ENCODE measurements at regions not wholly inside any gene's neighbourhood (a gene's known extent, or its start where the extent isn't known, plus 50 kb on each side); places are given as distances from the start of the nearest gene placed in this dataset.

DNA sequence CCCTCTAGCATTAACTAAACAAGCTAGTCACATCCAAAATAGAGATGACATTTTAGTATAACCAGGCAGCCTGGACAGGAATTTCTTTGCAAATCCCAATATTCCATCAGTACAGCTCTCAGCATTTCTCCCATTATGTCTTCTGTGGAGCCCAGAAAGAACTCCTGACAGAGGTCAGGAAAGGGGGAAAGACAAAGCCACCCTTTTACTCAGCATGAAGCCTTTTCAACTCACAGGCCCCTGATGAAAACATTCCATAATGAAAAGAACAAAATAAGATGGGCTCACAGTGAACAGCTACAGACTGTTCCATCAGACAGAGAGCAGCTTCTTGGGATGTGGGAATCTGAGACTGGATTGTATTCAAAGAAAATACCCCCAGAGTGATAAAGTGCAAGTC is 80.6 kb downstream of the TEX35 start:
- H3K27ac ChIP-seq (ENCODE audit: poor library complexity, severe bottlenecking) = no peak overlapping the region
- no peaks in the 10 kb centered on the region for H3K36me3 ChIP-seq (ENCODE audit: low read depth)
- no peaks in the 10 kb centered on the region for H3K9me3 ChIP-seq (ENCODE audit: severe bottlenecking)
- H3K4me1 ChIP-seq (ENCODE audit: insufficient read depth, poor library complexity, severe bottlenecking) = no peaks in the 10 kb centered on the region
- DNase-seq (ENCODE audit: low spot score) = no peak
- no peak for ATAC-seq (ENCODE audit: low read depth)
- TF ChIP-seq CTCF (IDR thresholded peaks at IDR 0.05; ENCODE audit: poor library complexity, severe bottlenecking) = no peak
- no peak overlapping the region for H3K4me3 ChIP-seq (ENCODE audit: severe bottlenecking)
- H3K27me3 ChIP-seq (ENCODE audit: insufficient read depth, poor library complexity, severe bottlenecking) = no peaks in the 10 kb centered on the region

GRCh38 chr1:178594133-178594532 is 81.2 kb downstream of the TEX35 start:
- Histone ChIP-seq H3K36me3 (ENCODE audit: low read depth) (no peaks in the 10 kb centered on the region), H3K27me3 (ENCODE audit: insufficient read depth, poor library complexity, severe bottlenecking) (no peaks in the 10 kb centered on the region), H3K9me3 (ENCODE audit: severe bottlenecking) (no peaks in the 10 kb centered on the region), H3K27ac (ENCODE audit: poor library complexity, severe bottlenecking) (no peak overlapping the region), H3K4me1 (ENCODE audit: insufficient read depth, poor library complexity, severe bottlenecking) (no peaks in the 10 kb centered on the region), H3K4me3 (ENCODE audit: severe bottlenecking) (no peak overlapping the region)
- TF ChIP-seq CTCF (IDR thresholded peaks at IDR 0.05; ENCODE audit: poor library complexity, severe bottlenecking) = no peak
- DNase-seq (ENCODE audit: low spot score) (no peak), ATAC-seq (ENCODE audit: low read depth) (no peak)

- DNase-seq (ENCODE audit: low spot score) (no peak), ATAC-seq (ENCODE audit: low read depth) (no peak)
- Histone ChIP-seq H3K4me3 (ENCODE audit: severe bottlenecking) (no peak overlapping the region), H3K9me3 (ENCODE audit: severe bottlenecking) (no peaks in the 10 kb centered on the region), H3K36me3 (ENCODE audit: low read depth) (no peaks in the 10 kb centered on the region), H3K4me1 (ENCODE audit: insufficient read depth, poor library complexity, severe bottlenecking) (no peaks in the 10 kb centered on the region), H3K27me3 (ENCODE audit: insufficient read depth, poor library complexity, severe bottlenecking) (no peaks in the 10 kb centered on the region), H3K27ac (ENCODE audit: poor library complexity, severe bottlenecking) (no peak overlapping the region)
- no peak for TF ChIP-seq CTCF (IDR thresholded peaks at IDR 0.05; ENCODE audit: poor library complexity, severe bottlenecking)
These were observed 82.6 kb downstream of the TEX35 start for GRCh38 chr1:178595491-178595890.

GRCh38 chr1:178599087-178599486 is 86.2 kb downstream of the TEX35 start:
- Histone ChIP-seq H3K4me1 (ENCODE audit: insufficient read depth, poor library complexity, severe bottlenecking) (no peaks in the 10 kb centered on the region), H3K27me3 (ENCODE audit: insufficient read depth, poor library complexity, severe bottlenecking) (no peaks in the 10 kb centered on the region), H3K27ac (ENCODE audit: poor library complexity, severe bottlenecking) (no peak overlapping the region), H3K9me3 (ENCODE audit: severe bottlenecking) (no peaks in the 10 kb centered on the region), H3K36me3 (ENCODE audit: low read depth) (no peaks in the 10 kb centered on the region), H3K4me3 (ENCODE audit: severe bottlenecking) (no peak overlapping the region)
- no peak for DNase-seq (ENCODE audit: low spot score)
- no peak for TF ChIP-seq CTCF (IDR thresholded peaks at IDR 0.05; ENCODE audit: poor library complexity, severe bottlenecking)
- ATAC-seq (ENCODE audit: low read depth) = no peak

GRCh38 chr1:178599745-178600144 is 86.8 kb downstream of the TEX35 start:
- no peaks in the 10 kb centered on the region for H3K4me1 ChIP-seq (ENCODE audit: insufficient read depth, poor library complexity, severe bottlenecking)
- no peaks in the 10 kb centered on the region for H3K9me3 ChIP-seq (ENCODE audit: severe bottlenecking)
- H3K36me3 ChIP-seq (ENCODE audit: low read depth) = no peaks in the 10 kb centered on the region
- DNase-seq (ENCODE audit: low spot score) (no peak), ATAC-seq (ENCODE audit: low read depth) (no peak)
- no peak for TF ChIP-seq CTCF (IDR thresholded peaks at IDR 0.05; ENCODE audit: poor library complexity, severe bottlenecking)
- H3K4me3 ChIP-seq (ENCODE audit: severe bottlenecking) = no peak overlapping the region
- H3K27ac ChIP-seq (ENCODE audit: poor library complexity, severe bottlenecking) = no peak overlapping the region
- no peaks in the 10 kb centered on the region for H3K27me3 ChIP-seq (ENCODE audit: insufficient read depth, poor library complexity, severe bottlenecking)
